GM12878 (cell line): ENCODE measurements at regions not wholly inside any gene's neighbourhood (a gene's known extent, or its start where the extent isn't known, plus 50 kb on each side); places are given as distances from the start of the nearest gene placed in this dataset.

Experiments used
- ATAC-seq: fragments of 200-7000 bp; cut with Tn5 transposase; 3 replicates; pipeline ENCODE4 v1.9.1; 2020; ENCODE audit warnings: mild to moderate bottlenecking, moderate library complexity
- BruUV-seq: library from RNA; stranded (reverse); fragments of 400-500 nt; replicated peaks from 2 replicates; lab custom pipeline; 2021; lab: Mats Ljungman, UMichigan
- CTCF ChIA-PET: fragments of 300-600 bp; sonication (Branson Sonifier 250); formaldehyde crosslinking; extraction: SDS; loops from one replicate; lab custom pipeline; 2021; ENCODE audit warnings: inconsistent platforms; lab: Yijun Ruan, JAX
- POLR2A ChIA-PET: fragments of 350-600 bp; formaldehyde crosslinking; extraction: SDS; loops from one replicate; lab custom pipeline; 2021; ENCODE audit warnings: inconsistent platforms; lab: Charles Lee
- RAD21 ChIA-PET: fragments of 300-600 bp; sonication (Branson Sonifier 250); formaldehyde crosslinking; loops from one replicate; lab custom pipeline; 2023; ENCODE audit warnings: antibody characterized with exemption; ENCODE audit not compliant: unreplicated experiment; lab: Charles Lee
- SMC1A ChIA-PET: fragments of 300-600 bp; sonication (Branson Sonifier 250); formaldehyde crosslinking; loops from one replicate; lab custom pipeline; 2023; ENCODE audit not compliant: unreplicated experiment, uncharacterized antibody; lab: Charles Lee
- DNase-seq: peaks from one replicate; pipeline ENCODE4 v3.0.0-alpha.2; 2011; ENCODE audit warnings: low read depth, low spot score
- FAIRE-seq: peaks from 3 replicates; lab custom pipeline; 2011; peaks lifted over from hg19 to GRCh38; lab: Jason Lieb, UNC
- H2AFZ ChIP-seq: 2 replicates; pipeline ENCODE4 v1.6.0; 2011; ENCODE audit warnings: low read depth, low read length, control low read depth; ENCODE audit not compliant: control insufficient read depth
- H3K27ac ChIP-seq: 2 replicates; pipeline ENCODE4 v1.5.1; 2011; ENCODE audit warnings: control low read depth; ENCODE audit not compliant: control insufficient read depth, insufficient read depth
- H3K27me3 ChIP-seq, 2 experiments: replicated peaks in 1 of 2; 2 replicates each; pipeline versions ENCODE4 v1.6.0 to v1.6.1; 2011; ENCODE audit warnings: low read length in 1 of 2; ENCODE audit not compliant: control insufficient read depth in 2 of 2, insufficient read depth in 2 of 2
- H3K36me3 ChIP-seq, 2 experiments: 2 replicates each; pipeline ENCODE4 v1.5.1; 2011; ENCODE audit warnings: low read length in 1 of 2; ENCODE audit not compliant: control insufficient read depth in 2 of 2, insufficient read depth in 2 of 2
- H3K4me1 ChIP-seq: 2 replicates; pipeline ENCODE4 v1.6.1; 2011; ENCODE audit warnings: mild to moderate bottlenecking, low read length, moderate library complexity, mixed read lengths; ENCODE audit not compliant: control insufficient read depth, insufficient read depth
- H3K4me2 ChIP-seq: 2 replicates; pipeline ENCODE4 v1.6.0; 2011; ENCODE audit warnings: control low read depth; ENCODE audit not compliant: control insufficient read depth, insufficient read depth
- H3K4me3 ChIP-seq: fragments of 200-600 bp; sonication (generic); 2 replicates; pipeline ENCODE4 v1.5.1; 2016
- H3K79me2 ChIP-seq: 2 replicates; pipeline ENCODE4 v1.6.0; 2011; ENCODE audit warnings: low read length; ENCODE audit not compliant: control insufficient read depth, insufficient read depth
- H3K9ac ChIP-seq: 2 replicates; pipeline ENCODE4 v1.8.0; 2011; ENCODE audit warnings: low read length, control low read depth, mixed read lengths; ENCODE audit not compliant: control insufficient read depth, insufficient read depth
- H3K9me3 ChIP-seq: replicated peaks from 3 replicates; pipeline ENCODE4 v1.5.1; 2011; ENCODE audit warnings: mild to moderate bottlenecking, low read length; ENCODE audit not compliant: control insufficient read depth, insufficient read depth
- H4K20me1 ChIP-seq: 2 replicates; pipeline ENCODE4 v1.6.0; 2011; ENCODE audit not compliant: control insufficient read depth, insufficient read depth
- EZH2 ChIP-seq: IDR thresholded peaks from 2 replicates; pipeline ENCODE4 v1.6.1; 2012; ENCODE audit warnings: low read depth, mild to moderate bottlenecking, control low read depth, inconsistent platforms, low read length, borderline replicate concordance; ENCODE audit not compliant: control insufficient read depth
- HCFC1 ChIP-seq: fragments of 150-350 bp; IDR thresholded peaks from 2 replicates; pipeline ENCODE4 v1.6.1; 2014; ENCODE audit warnings: low read length
- HDAC2 ChIP-seq: fragments of 200-600 bp; sonication (generic); IDR thresholded peaks from 2 replicates; pipeline ENCODE4 v1.6.1; 2017
- KLF5 ChIP-seq: fragments of 450-650 bp; IDR thresholded peaks from 2 replicates; pipeline ENCODE4 v1.6.1; 2014; ENCODE audit warnings: mild to moderate bottlenecking; ENCODE audit not compliant: partially characterized antibody
- MXI1 ChIP-seq: fragments of 150-350 bp; IDR thresholded peaks from 2 replicates; pipeline ENCODE4 v1.6.1; 2011; ENCODE audit warnings: low read depth, mild to moderate bottlenecking, inconsistent platforms, low read length, improper control_type of control experiment
- NBN ChIP-seq: fragments of 450-650 bp; IDR thresholded peaks from 2 replicates; pipeline ENCODE4 v1.6.1; 2016
- RFX5 ChIP-seq: IDR thresholded peaks from 2 replicates; pipeline ENCODE4 v1.6.1; 2011; ENCODE audit warnings: low read depth, low read length, improper control_type of control experiment
- SMC3 ChIP-seq: IDR thresholded peaks from 2 replicates; pipeline ENCODE4 v1.6.1; 2011; ENCODE audit warnings: low read length, improper control_type of control experiment, borderline replicate concordance
- SPI1 ChIP-seq: IDR thresholded peaks from 2 replicates; pipeline ENCODE4 v1.6.1; 2011; ENCODE audit warnings: low read depth, mild to moderate bottlenecking, low read length, moderate library complexity, borderline replicate concordance; ENCODE audit not compliant: insufficient read depth
- ZNF207 ChIP-seq: fragments of 450-650 bp; IDR thresholded peaks from 2 replicates; pipeline ENCODE4 v1.6.1; 2014; ENCODE audit warnings: antibody characterized with exemption, mild to moderate bottlenecking, borderline replicate concordance
- WGBS: methylation state at CpG from one replicate; pipeline ENCODE4 v1.1.6; 2016; ENCODE audit warnings: low lambda C conversion rate; ENCODE audit not compliant: insufficient replicate concordance, insufficient coverage; ENCODE audit errors: missing lambda C conversion rate; 5-methylcytosine and 5-hydroxymethylcytosine counted together
- in situ Hi-C: fragments of 300-500 bp; cut with MboI; formaldehyde crosslinking; loops from 9 replicates; pipeline ENCODE4 v1.14.3; 2018; ENCODE audit warnings: mixed read lengths
- intact Hi-C: fragments of 100-400 bp; cut with micrococcal nuclease; formaldehyde crosslinking; loops from one replicate; pipeline ENCODE4 v1.14.2; 2022; ENCODE audit not compliant: unreplicated experiment
- TF ChIP-seq, protein P1 (sequence below): fragments of 450-650 bp; formaldehyde crosslinking; IDR thresholded peaks from 2 replicates; pipeline ENCODE4 v1.5.0; 2022; ENCODE audit warnings: mild to moderate bottlenecking, missing genetic modification characterization
- TF ChIP-seq, protein P2 (sequence below): fragments of 150-350 bp; IDR thresholded peaks from 2 replicates; pipeline ENCODE4 v1.6.1; 2014; ENCODE audit warnings: mild to moderate bottlenecking, low read depth, low read length
- TF ChIP-seq, protein P3 (sequence below): fragments of 450-650 bp; IDR thresholded peaks from 2 replicates; pipeline ENCODE4 v1.6.1; 2016; ENCODE audit warnings: mild to moderate bottlenecking, moderate library complexity, borderline replicate concordance

DNA sequence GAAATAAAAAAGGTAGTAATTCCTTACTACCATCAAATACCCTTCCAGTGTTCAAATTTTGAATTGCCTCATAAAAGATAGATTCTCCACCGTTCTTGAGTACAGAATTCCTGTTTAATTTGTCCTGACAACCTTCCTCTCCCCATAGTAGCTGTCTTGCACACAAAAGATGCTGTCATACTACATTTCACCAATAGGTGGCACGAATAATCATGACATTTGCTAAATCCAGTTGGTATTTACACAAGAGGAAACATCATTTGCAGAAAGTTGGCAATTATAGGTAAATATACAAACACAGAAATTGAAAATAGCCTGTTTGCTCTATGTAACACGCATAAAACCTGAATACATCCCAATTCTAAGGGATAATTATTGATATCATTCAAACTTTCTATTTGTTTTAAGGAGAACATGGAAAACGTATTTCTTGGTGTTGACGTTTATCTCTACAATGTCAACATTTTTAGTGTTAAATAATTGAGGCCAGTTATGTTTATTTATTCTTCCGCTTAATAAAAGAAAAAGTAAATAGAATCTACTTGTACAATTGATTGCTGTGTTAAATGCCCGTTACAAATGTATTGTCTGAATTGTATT, 58.3 kb upstream of the CLDN10 start (continued):
- no peak for TF ChIP-seq MXI1
- no peak for TF ChIP-seq KLF5
- TF ChIP-seq SPI1, result no peak
- no peak for TF ChIP-seq HDAC2
- TF ChIP-seq RFX5, result no peak
- TF ChIP-seq SMC3, result peak; percentile 40; the same call in 1 of the 2 replicates
- TF ChIP-seq, protein P1, sequence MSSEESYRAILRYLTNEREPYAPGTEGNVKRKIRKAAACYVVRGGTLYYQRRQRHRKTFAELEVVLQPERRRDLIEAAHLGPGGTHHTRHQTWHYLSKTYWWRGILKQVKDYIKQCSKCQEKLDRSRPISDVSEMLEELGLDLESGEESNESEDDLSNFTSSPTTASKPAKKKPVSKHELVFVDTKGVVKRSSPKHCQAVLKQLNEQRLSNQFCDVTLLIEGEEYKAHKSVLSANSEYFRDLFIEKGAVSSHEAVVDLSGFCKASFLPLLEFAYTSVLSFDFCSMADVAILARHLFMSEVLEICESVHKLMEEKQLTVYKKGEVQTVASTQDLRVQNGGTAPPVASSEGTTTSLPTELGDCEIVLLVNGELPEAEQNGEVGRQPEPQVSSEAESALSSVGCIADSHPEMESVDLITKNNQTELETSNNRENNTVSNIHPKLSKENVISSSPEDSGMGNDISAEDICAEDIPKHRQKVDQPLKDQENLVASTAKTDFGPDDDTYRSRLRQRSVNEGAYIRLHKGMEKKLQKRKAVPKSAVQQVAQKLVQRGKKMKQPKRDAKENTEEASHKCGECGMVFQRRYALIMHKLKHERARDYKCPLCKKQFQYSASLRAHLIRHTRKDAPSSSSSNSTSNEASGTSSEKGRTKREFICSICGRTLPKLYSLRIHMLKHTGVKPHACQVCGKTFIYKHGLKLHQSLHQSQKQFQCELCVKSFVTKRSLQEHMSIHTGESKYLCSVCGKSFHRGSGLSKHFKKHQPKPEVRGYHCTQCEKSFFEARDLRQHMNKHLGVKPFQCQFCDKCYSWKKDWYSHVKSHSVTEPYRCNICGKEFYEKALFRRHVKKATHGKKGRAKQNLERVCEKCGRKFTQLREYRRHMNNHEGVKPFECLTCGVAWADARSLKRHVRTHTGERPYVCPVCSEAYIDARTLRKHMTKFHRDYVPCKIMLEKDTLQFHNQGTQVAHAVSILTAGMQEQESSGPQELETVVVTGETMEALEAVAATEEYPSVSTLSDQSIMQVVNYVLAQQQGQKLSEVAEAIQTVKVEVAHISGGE (CRISPR knock-in tag), result no peak

DNA sequence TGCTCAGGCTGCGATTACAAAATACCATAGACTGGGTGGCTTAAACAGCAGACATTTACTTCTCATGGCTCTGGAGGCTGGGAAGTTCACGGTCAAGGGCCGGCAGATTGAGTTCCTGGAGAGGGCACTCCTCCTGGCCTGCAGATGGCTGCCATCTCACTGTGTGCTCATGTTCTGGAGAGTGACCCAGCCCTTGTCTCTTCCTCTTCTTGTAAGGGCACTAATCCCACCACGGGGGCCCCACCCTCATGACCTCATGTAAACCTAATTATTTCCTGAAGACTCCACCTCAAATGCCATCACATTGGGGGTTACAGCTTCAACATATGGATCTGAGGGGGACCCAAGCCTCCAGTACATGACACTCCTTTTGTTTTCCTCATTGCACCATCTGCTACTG, 56.0 kb upstream of the CLDN10 start:
- H3K36me3 ChIP-seq, result no peaks in the 10 kb centered on the region
- ATAC-seq (no peak), DNase-seq (no peak), FAIRE-seq (no peak)
- H3K27ac ChIP-seq, result no peak overlapping the region
- CTCF ChIA-PET, result interaction anchor here (5.2 kb wide), 1 partner anchor 338 kb away, joined by 25 read pairs; no protein-coding TSS in a partner anchor
- in situ Hi-C loops (no loop called here), intact Hi-C loops (no loop called here)
- H3K27me3 ChIP-seq, result no peaks in the 10 kb centered on the region; a peak in 1 of 4 replicates
- no peaks in the 10 kb centered on the region for H4K20me1 ChIP-seq
- SMC1A ChIA-PET, result interaction anchor here (0.6 to 0.8 kb wide), 2 partner anchors 42 to 346 kb away, joined by 3 read pairs; no protein-coding TSS in a partner anchor
- no peak overlapping the region for H2AFZ ChIP-seq
- 44% methylated on average over 4 of the region's 4 CpGs for WGBS
- no TSS peak for BruUV-seq
- H3K9me3 ChIP-seq, result no peaks in the 10 kb centered on the region; the same call in 2 of the 3 replicates
- RAD21 ChIA-PET, result interaction anchor here (1.6 kb wide), 1 partner anchor 337 kb away, joined by 5 read pairs; no protein-coding TSS in a partner anchor
- H3K4me2 ChIP-seq, result no peak overlapping the region
- H3K4me1 ChIP-seq, result no peaks in the 10 kb centered on the region
- no peak overlapping the region for H3K9ac ChIP-seq
- TF ChIP-seq, protein P2, sequence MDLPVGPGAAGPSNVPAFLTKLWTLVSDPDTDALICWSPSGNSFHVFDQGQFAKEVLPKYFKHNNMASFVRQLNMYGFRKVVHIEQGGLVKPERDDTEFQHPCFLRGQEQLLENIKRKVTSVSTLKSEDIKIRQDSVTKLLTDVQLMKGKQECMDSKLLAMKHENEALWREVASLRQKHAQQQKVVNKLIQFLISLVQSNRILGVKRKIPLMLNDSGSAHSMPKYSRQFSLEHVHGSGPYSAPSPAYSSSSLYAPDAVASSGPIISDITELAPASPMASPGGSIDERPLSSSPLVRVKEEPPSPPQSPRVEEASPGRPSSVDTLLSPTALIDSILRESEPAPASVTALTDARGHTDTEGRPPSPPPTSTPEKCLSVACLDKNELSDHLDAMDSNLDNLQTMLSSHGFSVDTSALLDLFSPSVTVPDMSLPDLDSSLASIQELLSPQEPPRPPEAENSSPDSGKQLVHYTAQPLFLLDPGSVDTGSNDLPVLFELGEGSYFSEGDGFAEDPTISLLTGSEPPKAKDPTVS, result no peak
- TF ChIP-seq SMC3, result no peak
- TF ChIP-seq EZH2, result no peak
- no peak for TF ChIP-seq NBN
- TF ChIP-seq, protein P3, sequence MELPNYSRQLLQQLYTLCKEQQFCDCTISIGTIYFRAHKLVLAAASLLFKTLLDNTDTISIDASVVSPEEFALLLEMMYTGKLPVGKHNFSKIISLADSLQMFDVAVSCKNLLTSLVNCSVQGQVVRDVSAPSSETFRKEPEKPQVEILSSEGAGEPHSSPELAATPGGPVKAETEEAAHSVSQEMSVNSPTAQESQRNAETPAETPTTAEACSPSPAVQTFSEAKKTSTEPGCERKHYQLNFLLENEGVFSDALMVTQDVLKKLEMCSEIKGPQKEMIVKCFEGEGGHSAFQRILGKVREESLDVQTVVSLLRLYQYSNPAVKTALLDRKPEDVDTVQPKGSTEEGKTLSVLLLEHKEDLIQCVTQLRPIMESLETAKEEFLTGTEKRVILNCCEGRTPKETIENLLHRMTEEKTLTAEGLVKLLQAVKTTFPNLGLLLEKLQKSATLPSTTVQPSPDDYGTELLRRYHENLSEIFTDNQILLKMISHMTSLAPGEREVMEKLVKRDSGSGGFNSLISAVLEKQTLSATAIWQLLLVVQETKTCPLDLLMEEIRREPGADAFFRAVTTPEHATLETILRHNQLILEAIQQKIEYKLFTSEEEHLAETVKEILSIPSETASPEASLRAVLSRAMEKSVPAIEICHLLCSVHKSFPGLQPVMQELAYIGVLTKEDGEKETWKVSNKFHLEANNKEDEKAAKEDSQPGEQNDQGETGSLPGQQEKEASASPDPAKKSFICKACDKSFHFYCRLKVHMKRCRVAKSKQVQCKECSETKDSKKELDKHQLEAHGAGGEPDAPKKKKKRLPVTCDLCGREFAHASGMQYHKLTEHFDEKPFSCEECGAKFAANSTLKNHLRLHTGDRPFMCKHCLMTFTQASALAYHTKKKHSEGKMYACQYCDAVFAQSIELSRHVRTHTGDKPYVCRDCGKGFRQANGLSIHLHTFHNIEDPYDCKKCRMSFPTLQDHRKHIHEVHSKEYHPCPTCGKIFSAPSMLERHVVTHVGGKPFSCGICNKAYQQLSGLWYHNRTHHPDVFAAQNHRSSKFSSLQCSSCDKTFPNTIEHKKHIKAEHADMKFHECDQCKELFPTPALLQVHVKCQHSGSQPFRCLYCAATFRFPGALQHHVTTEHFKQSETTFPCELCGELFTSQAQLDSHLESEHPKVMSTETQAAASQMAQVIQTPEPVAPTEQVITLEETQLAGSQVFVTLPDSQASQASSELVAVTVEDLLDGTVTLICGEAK, result no peak
- no peak for TF ChIP-seq ZNF207
- no peak for TF ChIP-seq HCFC1
- no peaks in the 10 kb centered on the region for H3K79me2 ChIP-seq
- H3K4me3 ChIP-seq, result no peak overlapping the region
- POLR2A ChIA-PET, result no interaction called here
